Fibroblast of lung (primary cell): ENCODE measurements at regions not wholly inside any gene's neighbourhood (a gene's known extent, or its start where the extent isn't known, plus 50 kb on each side); places are given as distances from the start of the nearest gene placed in this dataset.

ENCODE experiments used
- DNase-seq, 2 donors: peaks; one replicate each; pipeline versions ENCODE4 v3.0.0 to v3.0.0-alpha.2; 2010; ENCODE audit warnings: low read depth in 2 of 2
- H2AFZ ChIP-seq: 2 replicates; pipeline ENCODE4 v1.5.1; 2012; ENCODE audit warnings: low read length, control low read depth, inconsistent platforms
- H3K27ac ChIP-seq: 2 replicates; pipeline ENCODE4 v1.5.1; 2011; ENCODE audit warnings: low read length, control low read depth; ENCODE audit not compliant: insufficient read depth
- H3K27me3 ChIP-seq: 2 replicates; pipeline ENCODE4 v1.5.1; 2011; ENCODE audit warnings: mild to moderate bottlenecking, low read length; ENCODE audit not compliant: control insufficient read depth, insufficient read depth
- H3K36me3 ChIP-seq: 2 replicates; pipeline ENCODE4 v1.5.1; 2011; ENCODE audit warnings: low read length; ENCODE audit not compliant: control insufficient read depth, insufficient read depth
- H3K4me1 ChIP-seq: 2 replicates; pipeline ENCODE4 v1.5.1; 2011; ENCODE audit warnings: low read length; ENCODE audit not compliant: control insufficient read depth, insufficient read depth; ENCODE audit errors: extremely low read depth
- H3K4me2 ChIP-seq: 2 replicates; pipeline ENCODE4 v1.5.1; 2011; ENCODE audit warnings: low read length, control low read depth; ENCODE audit not compliant: insufficient read depth; ENCODE audit errors: extremely low read depth
- H3K4me3 ChIP-seq, 4 experiments: fragments of 200-600 bp in 1 of 4; sonication (generic) in 1 of 4; replicated peaks in 1 of 4; 2 replicates each; pipeline ENCODE4 v1.5.1; 2011 to 2016; ENCODE audit warnings: low read length in 4 of 4, low read depth in 3 of 4, mild to moderate bottlenecking in 3 of 4, control low read depth in 2 of 4, inconsistent platforms in 1 of 4, mixed read lengths in 1 of 4; ENCODE audit not compliant: insufficient read depth in 1 of 4; ENCODE audit errors: control extremely low read depth in 1 of 4
- H3K79me2 ChIP-seq: 2 replicates; pipeline ENCODE4 v1.5.1; 2012; ENCODE audit warnings: mild to moderate bottlenecking, low read length, inconsistent platforms; ENCODE audit not compliant: control insufficient read depth, insufficient read depth
- H3K9ac ChIP-seq: 2 replicates; pipeline ENCODE4 v1.5.1; 2011; ENCODE audit warnings: mild to moderate bottlenecking, low read length, control low read depth; ENCODE audit not compliant: insufficient read depth
- H3K9me3 ChIP-seq: 2 replicates; pipeline ENCODE4 v1.5.1; 2012; ENCODE audit warnings: low read depth, low read length; ENCODE audit not compliant: control insufficient read depth, insufficient read depth
- H4K20me1 ChIP-seq: 2 replicates; pipeline ENCODE4 v1.5.1; 2011; ENCODE audit warnings: low read length; ENCODE audit not compliant: control insufficient read depth, insufficient read depth; ENCODE audit errors: extremely low read depth
- EZH2 ChIP-seq: IDR thresholded peaks from 2 replicates; pipeline ENCODE4 v1.5.1; 2012; ENCODE audit warnings: low read length, control low read depth, mild to moderate bottlenecking; ENCODE audit errors: missing control alignments
- TF ChIP-seq, protein P1 (sequence below), 2 donors: IDR thresholded peaks in 1 of 2; conservative IDR thresholded peaks in 1 of 2; 1 replicate in 1 of 2; 2 replicates in 1 of 2; pipeline ENCODE4 v1.5.1; 2011 to 2012; ENCODE audit warnings: low read length in 2 of 2, control low read depth in 1 of 2, inconsistent platforms in 1 of 2, low read depth in 1 of 2, mild to moderate bottlenecking in 1 of 2

DNA sequence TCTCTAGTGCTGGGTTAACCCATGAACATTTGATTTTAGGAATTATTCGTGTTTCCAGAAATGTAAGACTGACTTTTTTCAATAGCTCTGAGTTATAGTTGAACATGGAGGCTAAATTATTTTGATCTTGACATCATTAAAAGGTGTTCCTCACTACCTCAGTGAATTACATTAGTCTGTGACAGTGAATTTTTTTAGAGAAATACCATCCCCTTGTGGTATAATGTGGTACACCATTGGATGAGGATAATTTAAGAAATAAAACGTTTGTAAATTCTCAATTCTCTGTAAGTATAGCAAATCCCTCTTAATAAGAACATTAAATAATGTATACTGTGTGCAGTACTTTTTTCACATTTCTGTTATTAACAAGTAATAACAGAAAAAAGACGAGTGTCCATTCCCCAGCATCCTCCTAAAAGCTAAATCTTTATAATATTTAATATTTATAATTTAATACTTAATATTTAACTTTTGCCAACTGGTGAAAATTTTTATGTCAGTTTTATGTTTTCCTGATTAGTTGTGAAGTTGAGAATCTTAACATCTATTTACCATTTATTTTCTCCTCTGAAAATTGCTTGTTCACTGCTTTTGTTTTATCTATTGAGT is 70.3 kb upstream of the CWC22 start:
- Histone ChIP-seq H3K79me2 (no peaks in the 10 kb centered on the region), H3K4me2 (no peak overlapping the region), H2AFZ (peak overlapping the region; percentile 23), H4K20me1 (no peaks in the 10 kb centered on the region), H3K4me3 (no peak overlapping the region), H3K4me1 (no peaks in the 10 kb centered on the region), H3K27me3 (no peaks in the 10 kb centered on the region), H3K9me3 (no peaks in the 10 kb centered on the region), H3K27ac (no peak overlapping the region), H3K9ac (no peak overlapping the region), H3K36me3 (no peaks in the 10 kb centered on the region)
- TF ChIP-seq, protein P1, sequence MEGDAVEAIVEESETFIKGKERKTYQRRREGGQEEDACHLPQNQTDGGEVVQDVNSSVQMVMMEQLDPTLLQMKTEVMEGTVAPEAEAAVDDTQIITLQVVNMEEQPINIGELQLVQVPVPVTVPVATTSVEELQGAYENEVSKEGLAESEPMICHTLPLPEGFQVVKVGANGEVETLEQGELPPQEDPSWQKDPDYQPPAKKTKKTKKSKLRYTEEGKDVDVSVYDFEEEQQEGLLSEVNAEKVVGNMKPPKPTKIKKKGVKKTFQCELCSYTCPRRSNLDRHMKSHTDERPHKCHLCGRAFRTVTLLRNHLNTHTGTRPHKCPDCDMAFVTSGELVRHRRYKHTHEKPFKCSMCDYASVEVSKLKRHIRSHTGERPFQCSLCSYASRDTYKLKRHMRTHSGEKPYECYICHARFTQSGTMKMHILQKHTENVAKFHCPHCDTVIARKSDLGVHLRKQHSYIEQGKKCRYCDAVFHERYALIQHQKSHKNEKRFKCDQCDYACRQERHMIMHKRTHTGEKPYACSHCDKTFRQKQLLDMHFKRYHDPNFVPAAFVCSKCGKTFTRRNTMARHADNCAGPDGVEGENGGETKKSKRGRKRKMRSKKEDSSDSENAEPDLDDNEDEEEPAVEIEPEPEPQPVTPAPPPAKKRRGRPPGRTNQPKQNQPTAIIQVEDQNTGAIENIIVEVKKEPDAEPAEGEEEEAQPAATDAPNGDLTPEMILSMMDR (conservative IDR thresholded peaks at IDR 0.05 in 1 of 2, IDR thresholded peaks at IDR 0.05 in 1 of 2; ENCODE audit: low read depth in 1 of 2, low read length in 2 of 2): peak; percentile 18 to 78
- no peak for TF ChIP-seq EZH2
- peak; percentile 25 to 61 for DNase-seq

DNA sequence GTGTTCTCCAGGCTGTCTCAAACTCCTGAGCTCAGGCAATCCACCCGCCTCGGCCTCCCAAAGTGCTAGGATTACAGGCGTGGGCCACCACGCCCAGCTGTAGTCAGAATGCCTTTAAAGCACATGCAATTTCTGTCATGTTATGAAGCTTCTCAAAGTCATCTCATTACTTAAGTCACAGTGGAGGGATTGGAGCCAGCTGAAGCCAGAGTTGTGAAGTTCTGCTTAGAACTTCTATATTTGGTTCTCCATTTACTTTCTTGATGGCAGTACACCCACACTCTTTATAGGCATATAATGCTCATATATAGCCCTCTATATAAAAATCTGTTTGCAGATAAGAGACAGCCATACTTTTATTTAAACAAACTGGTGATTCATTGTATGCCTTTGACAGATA is 68.8 kb upstream of the CWC22 start:
- no peak overlapping the region for H3K4me2 ChIP-seq
- no peaks in the 10 kb centered on the region for H3K4me1 ChIP-seq
- H3K36me3 ChIP-seq: no peaks in the 10 kb centered on the region
- H4K20me1 ChIP-seq: no peaks in the 10 kb centered on the region
- no peak for TF ChIP-seq EZH2
- TF ChIP-seq, protein P1 (conservative IDR thresholded peaks at IDR 0.05 in 1 of 2, IDR thresholded peaks at IDR 0.05 in 1 of 2; ENCODE audit: low read depth in 1 of 2, low read length in 2 of 2): no peak
- H3K9ac ChIP-seq: no peak overlapping the region
- no peaks in the 10 kb centered on the region for H3K27me3 ChIP-seq
- H3K79me2 ChIP-seq: no peaks in the 10 kb centered on the region
- no peak overlapping the region for H3K27ac ChIP-seq
- peak in 1 of 2 donors; percentile 18 for DNase-seq
- H3K4me3 ChIP-seq: no peak overlapping the region
- H3K9me3 ChIP-seq: no peaks in the 10 kb centered on the region
- no peak overlapping the region for H2AFZ ChIP-seq

DNA sequence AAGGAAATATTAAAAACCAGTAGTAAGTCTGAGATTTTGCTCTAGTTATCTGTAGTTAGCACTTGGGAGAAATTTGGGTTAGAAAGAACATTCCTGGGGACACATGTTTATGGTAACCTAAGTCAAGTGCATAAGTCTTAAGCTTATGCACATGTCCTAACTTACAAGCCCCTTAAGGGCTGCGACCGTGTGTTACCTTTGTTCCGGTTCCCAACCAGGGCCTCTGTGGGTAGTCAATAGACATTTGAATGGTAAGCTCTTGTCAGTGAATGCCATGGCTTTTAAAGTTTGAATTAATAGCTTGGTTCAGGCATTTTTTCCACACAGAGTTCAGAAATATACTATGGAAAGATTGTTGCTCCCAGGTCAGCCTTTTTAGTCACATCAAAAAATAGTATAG is 64.7 kb upstream of the CWC22 start:
- no peak for DNase-seq
- H3K27ac ChIP-seq: no peak overlapping the region
- H2AFZ ChIP-seq: no peak overlapping the region
- no peaks in the 10 kb centered on the region for H3K36me3 ChIP-seq
- no peaks in the 10 kb centered on the region for H3K27me3 ChIP-seq
- H3K9ac ChIP-seq: no peak overlapping the region
- TF ChIP-seq EZH2: no peak
- TF ChIP-seq, protein P1 (conservative IDR thresholded peaks at IDR 0.05 in 1 of 2, IDR thresholded peaks at IDR 0.05 in 1 of 2; ENCODE audit: low read depth in 1 of 2, low read length in 2 of 2): no peak
- H4K20me1 ChIP-seq: no peaks in the 10 kb centered on the region
- H3K4me2 ChIP-seq: no peak overlapping the region
- H3K4me1 ChIP-seq: no peaks in the 10 kb centered on the region
- no peaks in the 10 kb centered on the region for H3K9me3 ChIP-seq
- H3K79me2 ChIP-seq: no peaks in the 10 kb centered on the region
- H3K4me3 ChIP-seq: no peak overlapping the region
